ENCODE measurements at regions not wholly inside any gene's neighbourhood (a gene's known extent, or its start where the extent isn't known, plus 50 kb on each side); places are given as distances from the start of the nearest gene placed in this dataset.
"Not testable (repeated sequence)": the region's sequence is repeated elsewhere in the genome, so short reads cannot be mapped to it uniquely, and the experiment has no call there.

DNA sequence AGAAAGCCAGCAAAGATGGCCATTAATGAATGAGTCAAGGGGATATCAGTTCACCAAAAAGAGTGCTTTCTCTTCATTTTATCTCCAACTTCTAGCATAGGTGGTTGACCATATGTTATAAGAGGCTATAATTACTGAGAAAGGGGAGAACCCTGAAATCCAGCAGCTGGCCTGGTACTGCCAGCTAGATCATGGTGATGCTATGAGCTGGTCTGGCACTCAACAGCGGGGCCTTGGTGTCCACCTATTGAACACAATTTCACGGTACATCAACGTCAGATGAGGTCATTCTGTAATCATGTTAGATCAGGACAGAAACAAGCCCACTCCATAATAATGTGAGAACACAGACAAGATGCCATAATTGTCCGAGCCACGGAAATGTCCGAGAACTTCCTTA lies 1644.8 kb upstream of the PCDH7 start:
- DNase-seq (ENCODE audit: low read depth in 2 of 2), result no peak

DNA sequence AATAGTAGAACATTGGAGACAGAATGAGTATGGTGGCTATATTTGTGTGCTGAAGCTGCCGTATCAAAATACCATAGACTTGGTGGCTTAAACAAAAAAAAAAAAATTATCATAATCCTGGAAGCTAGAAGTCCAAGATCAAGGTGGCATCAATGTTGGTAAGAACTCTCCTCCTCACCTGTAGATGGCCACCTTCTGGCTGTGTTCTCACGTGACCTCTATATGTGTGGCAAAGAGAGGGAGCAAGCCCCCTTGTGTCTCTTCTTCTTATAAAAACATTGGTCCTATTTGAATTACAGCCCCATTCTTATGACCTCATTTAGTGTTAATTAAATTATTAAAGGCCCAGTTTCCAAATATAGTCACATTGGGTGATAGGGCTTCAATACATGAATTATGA lies 1640.9 kb upstream of the PCDH7 start:
- no peak for DNase-seq (ENCODE audit: low read depth in 2 of 2)

DNA sequence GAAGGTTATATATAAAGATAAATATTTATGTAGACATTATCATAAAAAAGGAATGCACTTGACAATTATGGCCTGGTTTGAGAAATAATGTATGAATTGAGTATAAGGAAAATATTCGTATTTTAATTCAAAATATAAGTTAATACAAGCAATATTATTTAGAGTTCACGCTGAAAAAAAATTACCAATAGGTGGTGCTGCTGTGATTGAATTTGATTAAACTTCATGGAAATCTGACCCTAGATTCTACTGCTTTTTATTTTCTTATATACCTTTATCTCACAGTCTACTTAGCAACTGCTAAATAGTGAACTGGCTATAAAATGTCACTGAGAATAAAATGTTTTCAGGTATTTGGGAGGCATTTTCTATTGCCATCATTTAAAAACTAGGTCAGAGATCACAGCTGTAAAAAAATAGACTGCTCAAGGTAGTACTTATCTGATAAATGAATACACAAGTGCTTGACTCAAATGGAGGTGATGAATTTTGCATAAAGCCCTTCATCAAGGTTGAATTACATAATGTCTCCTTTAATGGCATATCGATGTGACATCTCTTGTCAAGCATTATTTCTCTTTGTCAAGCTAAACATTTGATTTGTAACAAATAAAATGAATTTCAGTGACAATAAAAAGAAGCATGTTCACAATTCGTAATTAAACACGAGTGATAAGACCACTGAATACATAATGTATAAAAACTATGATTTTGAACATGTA lies 1638.8 kb upstream of the PCDH7 start:
- DNase-seq (ENCODE audit: low read depth in 2 of 2), result no peak

DNA sequence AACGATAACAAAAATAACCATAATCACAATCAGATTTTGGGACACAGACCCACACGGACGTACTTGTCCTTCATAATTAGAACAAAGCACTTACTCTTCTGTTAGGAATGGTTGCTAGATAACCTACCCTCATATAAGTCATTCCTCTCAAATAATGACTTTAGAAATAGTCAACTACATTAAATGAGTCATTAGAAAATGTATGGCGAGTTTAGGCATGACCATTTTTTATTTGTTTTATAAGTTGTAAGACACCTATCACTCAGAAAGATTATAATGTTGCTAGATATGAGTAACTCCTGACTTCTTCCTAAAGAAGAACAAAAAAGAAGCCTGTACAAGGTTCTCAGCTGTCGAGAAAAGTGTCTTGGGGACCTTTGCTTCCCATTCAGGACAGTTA lies 1637.5 kb upstream of the PCDH7 start:
- DNase-seq (ENCODE audit: low read depth in 2 of 2), result no peak

DNA sequence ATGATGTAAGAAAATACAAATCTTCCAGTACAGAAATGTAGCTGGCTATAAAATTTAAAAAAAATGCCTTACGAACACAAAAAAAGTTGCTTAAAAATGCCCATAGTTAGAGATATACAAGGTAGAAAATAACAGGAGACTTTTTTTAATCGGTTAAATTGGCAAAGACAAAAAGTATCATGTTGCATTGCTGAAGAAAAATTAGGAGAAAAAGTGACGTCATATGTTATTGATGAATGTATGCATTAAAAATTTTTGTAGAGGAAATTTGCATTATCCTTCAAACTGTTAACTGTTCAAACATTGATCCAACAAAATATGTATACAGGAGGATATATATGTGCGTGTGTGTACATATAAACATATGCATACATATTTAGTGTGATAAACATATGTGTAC lies 1634.4 kb upstream of the PCDH7 start:
- no peak for DNase-seq (ENCODE audit: low read depth in 2 of 2)

DNA sequence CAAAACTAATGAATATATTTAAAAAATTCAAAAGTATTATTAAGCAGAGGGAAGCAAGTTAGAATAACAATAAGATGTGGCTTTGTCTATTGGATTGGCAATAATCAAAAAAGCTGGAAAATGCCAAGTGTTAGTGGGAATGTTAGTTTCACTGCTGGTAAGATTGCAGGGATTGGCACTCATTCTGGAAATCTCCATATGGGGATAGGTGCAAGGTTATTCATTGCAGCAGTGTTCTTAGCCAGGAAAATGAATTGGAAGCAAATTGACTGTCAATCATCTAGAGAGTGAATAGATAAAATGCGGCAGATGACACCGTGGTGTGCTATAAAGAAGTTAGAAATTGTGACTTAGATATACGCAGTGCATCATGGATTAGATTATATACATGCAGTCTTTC lies 1615.5 kb upstream of the PCDH7 start:
- DNase-seq (ENCODE audit: low read depth in 2 of 2), result no peak

DNA sequence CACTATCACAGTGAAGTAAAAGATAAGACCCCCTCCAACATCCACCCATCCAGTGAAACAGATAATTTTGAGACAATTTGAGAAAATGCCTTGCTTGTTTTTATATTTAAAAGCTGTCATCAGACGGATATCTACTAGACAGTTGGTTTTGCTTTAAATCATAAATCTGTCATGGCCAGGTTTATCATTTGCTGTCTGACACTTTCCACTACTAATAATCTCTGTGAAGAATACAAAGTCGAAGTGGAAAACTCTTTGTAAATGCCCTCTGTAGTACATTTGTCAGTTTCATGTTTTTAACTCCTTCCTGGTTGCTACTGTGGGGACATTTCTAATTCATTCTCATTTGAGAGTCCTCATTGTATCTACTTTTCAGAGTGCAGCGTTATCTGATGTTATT lies 1606.2 kb upstream of the PCDH7 start:
- no peak for DNase-seq (ENCODE audit: low read depth in 2 of 2)

DNA sequence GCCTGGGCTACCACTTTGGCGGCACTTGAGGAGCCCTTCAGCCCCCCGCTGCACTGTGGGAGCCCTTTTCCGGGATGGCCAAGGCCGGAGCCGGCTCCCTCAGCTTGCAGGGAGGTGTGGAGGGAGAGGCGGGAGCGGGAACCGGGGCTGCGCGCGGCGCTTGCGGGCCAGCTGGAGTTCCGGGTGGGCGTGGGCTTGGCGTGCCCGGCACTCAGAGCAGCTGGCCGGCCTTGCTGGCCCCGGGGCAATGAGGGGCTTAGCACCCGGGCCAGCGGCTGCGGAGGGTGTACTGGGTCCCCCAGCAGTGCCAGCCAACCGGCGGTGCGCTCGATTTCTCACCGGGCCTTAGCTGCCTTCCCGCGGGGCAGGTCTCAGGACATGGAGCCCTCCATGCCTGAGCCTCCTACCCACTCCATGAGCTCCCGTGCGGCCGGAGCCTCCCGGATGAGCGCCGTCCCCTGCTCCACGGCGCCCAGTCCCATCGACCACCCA lies 1602.9 kb upstream of the PCDH7 start:
- DNase-seq (ENCODE audit: low read depth in 2 of 2), result not testable (repeated sequence)

DNA sequence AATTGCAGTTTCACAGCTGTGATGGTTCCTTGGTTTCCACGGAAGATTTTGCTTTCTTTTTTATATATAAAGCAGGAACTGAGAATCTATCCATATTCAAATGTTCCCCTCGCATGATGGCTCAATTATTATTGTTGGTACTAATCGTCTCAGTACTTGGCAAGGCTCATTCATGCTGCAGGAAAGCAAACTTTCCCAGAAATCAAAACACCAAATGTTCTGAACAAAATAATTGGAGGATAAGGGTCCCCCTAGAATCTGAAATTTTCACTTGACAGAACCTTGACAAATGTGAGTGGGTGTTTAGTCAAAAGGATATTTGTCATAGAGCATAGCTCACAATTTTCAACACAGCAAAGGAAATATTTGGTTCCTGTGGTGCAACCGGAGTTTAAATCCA lies 1598.6 kb upstream of the PCDH7 start:
- no peak for DNase-seq (ENCODE audit: low read depth in 2 of 2)

DNA sequence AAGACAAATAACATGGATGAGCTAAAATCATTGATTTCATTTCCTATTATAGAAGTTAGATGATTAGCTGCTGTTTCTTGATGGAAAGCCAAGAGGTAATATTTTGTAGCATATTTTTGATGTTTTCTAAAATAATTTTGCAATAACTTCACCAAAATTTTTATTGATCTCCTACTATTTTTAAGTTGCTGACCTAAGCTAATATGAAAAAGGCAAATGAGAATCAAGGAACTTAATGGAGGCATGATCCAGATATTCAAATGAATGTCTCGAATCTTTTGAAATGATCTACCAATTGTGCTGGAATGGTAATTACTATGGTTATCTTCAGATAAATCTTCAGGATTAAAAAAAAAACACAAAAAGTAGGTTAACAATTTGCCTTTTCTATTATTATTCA lies 1591.4 kb upstream of the PCDH7 start:
- DNase-seq (ENCODE audit: low read depth in 2 of 2), result no peak

DNA sequence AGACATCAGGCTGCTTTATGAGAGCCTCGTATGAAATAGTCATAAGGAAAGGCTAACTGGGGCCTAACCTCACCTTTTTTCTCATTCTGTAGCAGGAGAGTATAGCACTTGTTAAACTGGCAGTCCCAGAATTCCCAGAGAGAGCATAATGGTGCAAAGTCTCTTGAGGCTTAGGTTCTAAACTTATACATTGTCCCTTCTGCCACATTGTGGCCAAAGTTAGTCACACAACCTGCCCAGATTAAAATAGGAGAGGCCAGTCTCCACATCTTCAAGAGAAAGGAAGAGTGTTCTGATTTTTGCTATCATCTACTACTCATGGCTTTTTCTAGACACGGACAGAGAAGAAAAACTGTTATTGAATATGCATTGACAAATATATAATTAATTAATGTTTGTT lies 1588.9 kb upstream of the PCDH7 start:
- DNase-seq (ENCODE audit: low read depth in 2 of 2), result no peak

DNA sequence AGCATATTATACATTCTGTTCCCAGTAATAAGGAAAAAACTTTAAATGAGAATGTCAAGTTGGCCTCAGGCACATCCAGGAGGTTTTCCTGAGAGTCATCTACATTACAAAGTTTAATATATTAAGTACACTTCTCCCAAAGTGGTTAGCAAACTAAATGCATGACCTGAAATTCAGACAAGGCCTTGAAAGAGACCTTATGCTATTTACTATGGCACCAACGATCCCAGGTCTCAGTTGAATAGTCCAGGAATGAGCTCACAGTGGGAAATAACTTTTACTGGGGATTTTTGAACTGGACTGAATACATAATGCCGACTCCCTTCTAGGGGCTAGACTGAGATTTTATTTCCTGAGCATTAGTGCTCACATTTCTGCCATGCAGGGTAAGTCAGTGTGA lies 1577.5 kb upstream of the PCDH7 start:
- no peak for DNase-seq (ENCODE audit: low read depth in 2 of 2)

DNA sequence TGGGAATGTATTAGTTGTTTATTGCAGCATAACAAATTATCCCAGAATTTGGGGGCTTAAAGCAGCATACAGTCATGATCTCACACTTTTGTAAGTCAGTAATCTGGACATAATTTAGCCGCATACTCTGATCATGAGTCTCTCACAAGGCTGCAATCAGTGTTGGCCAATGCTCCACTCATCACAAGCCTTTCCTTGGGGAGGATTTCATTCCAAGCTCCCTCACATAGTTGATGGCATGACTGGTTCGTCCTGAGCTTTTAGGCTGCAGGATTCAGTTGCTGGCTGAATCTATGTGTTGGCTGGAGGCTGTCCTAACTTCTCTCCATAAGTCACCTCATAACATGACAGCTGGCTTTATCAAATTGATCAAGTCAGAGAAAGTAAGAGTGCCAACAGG lies 1568.6 kb upstream of the PCDH7 start:
- no peak for DNase-seq (ENCODE audit: low read depth in 2 of 2)

DNA sequence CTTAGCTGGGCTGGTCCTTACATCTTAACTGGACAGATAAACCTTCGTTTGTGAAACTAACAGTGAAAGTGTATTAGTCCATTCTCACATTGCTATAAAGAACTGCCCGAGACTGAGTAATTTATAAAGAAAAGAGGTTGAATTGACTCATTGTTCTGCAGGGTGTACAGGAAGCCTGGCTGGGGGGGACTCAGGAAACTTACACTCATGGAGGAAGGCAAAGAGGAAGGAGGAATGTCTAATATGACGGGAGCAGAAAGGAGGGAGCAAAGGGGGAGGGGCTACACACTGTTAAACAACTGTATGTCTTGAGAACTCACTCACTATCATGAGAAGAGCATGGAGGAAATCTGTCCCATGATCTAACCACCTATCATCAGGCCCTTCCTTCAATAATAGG lies 1566.5 kb upstream of the PCDH7 start:
- DNase-seq (ENCODE audit: low read depth in 2 of 2), result no peak

DNA sequence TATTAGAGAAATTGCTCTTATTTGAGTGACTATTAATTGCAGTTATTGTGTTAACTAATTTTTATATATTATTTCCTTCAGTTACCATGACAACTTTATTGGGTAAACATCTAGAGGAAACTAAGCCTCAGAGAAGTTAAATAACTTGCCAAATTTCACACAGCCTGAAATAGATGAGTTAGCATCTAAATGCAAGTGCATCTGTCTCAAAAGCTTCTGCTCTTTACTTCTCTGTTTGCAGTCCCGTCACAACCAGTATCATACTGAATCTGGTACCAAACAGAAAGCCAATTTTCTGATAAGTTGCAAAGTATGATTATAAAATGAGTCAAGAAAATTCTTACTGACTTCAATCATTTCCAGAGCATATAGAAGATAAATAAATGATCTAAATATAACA lies 1544.9 kb upstream of the PCDH7 start:
- DNase-seq (ENCODE audit: low read depth in 2 of 2), result no peak

DNA sequence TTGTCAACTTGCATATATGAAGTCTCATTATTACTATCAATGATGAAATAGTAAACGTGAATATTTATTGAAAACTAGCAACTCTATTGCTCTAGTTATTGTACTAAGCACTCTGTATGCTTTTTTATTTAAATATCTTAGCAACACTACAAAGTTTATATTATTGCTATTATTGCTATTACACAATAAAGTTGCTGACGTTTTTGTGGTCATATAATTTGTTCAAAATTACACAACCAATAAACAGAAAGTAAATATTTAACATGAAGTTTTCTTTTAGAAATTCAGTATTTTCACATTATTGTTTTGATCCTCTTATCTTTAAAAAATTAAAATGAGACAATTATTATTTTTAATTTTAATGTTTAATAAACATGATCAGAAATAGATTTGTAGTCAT lies 1521.1 kb upstream of the PCDH7 start:
- DNase-seq (ENCODE audit: low read depth in 2 of 2), result no peak

DNA sequence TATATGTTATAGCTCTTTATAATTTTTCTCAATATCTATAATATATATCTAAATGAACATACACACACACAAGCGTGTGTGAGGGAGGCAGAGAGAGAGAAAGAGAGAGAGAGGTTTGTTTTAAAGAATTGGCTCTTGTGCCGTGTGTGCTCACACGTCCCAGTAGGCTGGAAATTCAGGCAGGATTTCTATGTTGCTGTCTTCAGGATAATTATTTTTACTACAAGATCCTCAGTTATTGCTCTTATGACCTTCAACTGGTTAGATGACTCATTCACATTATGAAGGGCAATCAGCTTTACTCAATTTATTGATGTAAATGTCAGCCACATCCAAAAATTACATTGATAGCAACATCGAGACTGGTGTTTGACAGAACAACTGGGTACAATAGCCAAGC lies 1520.7 kb upstream of the PCDH7 start:
- no peak for DNase-seq (ENCODE audit: low read depth in 2 of 2)

DNA sequence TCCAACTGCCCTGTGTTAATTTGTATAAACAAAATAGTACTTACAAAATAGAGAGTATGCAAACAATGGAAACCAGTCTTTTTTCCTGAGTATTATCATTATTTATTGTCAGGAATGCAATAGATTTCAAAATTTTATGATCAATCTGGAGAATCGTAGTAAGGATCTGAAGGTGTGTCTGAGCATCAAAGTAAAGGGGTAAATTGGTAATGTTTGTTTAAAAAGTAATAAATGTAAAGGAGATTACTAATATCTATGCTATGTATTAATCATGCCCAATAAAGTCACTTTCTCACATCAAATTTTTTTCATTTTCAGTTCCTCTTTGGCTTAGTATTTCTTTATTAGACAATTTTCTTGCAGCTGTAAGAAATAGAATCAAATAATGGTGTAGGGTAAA lies 1507.1 kb upstream of the PCDH7 start:
- no peak for DNase-seq (ENCODE audit: low read depth in 2 of 2)

DNA sequence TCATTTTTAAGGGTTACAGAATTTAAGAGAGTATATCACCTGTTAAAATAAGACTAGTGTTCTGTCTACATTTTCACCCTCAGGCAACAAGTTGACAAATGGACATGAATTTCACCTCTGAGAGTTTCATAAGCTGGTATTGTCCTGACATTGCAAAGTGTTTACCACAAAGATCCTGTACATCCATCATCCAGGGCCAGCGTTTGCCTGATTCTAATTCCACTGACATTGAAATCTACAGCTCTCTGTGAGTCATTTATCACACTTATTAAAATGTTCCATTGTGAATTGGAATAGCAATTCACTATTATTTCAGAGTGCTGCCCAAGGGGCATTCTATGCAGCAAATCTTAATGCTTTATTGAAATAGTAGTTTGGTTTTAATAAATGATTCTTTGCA lies 1499.4 kb upstream of the PCDH7 start:
- no peak for DNase-seq (ENCODE audit: low read depth in 2 of 2)

DNA sequence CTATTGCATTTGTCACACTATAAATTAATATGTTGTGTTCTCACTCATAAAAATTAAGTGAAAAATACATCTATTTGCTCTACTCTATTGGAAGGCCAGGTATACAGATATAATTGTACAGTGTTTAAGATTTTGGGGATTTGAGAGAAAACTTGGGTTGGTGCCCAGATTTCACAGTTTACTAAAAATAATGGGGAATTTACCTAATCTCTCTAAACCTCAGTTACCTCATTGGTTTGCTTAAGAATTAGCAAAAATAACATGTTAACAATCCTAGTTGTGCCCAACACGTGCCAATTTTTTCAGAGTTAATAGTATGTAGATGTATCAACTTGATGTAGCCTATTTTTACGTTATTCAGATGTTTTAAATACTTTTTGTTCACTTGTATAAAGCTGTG lies 1495.3 kb upstream of the PCDH7 start:
- no peak for DNase-seq (ENCODE audit: low read depth in 2 of 2)

DNA sequence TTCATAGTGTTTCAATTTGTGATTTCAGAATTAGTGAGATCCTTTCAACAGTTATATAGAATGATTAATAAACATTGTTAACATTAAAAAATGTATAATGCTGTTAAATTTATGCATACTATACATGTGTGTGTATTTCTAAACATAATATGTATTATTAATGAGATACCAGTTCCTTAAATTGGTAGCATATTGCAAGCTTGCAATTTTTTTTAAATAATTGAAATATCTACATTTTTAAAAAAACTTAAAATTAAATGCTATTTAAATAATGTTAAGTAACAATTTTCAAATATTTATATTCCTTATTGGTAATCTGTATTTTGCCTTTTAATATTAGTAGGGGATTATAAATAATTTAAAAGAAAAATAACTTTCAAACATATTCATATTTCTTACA lies 1479.5 kb upstream of the PCDH7 start:
- no peak for DNase-seq (ENCODE audit: low read depth in 2 of 2)

DNA sequence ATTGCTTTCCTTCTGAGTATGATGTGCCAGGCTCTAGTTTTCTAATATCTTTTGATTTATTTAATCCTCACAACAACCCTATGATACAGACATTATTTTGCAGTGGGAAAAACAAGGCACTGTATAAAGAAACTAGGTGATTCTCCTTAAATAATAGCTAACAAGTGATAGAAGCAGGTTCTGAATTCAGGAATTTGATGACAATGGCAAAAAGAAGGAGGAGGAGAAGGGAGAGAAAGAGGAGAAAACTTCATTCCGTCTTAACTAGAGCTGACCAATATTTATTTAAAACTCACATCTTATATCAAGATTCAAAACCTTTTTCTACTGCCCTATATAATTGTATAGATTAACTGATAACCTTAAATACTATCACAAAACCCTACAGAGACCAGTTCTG lies 1477.1 kb upstream of the PCDH7 start:
- no peak for DNase-seq (ENCODE audit: low read depth in 2 of 2)

DNA sequence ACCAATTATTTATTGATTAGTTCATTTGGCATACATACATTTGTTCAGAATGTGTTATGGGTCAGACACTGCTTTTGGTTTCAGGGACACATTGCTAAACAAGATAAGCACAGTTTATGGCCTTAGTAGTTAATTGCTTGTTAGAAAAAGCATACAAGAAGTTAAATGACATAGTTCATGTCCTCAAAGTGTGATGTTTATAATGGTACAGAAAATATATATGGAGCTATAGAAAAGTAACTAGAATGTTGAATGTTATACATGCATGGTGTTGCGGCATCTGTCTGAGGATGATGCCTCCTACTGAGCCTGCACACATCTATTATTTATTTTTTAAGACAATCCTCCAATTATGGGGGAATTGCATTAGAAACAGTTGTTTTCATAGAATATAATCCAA lies 1476.3 kb upstream of the PCDH7 start:
- no peak for DNase-seq (ENCODE audit: low read depth in 2 of 2)

DNA sequence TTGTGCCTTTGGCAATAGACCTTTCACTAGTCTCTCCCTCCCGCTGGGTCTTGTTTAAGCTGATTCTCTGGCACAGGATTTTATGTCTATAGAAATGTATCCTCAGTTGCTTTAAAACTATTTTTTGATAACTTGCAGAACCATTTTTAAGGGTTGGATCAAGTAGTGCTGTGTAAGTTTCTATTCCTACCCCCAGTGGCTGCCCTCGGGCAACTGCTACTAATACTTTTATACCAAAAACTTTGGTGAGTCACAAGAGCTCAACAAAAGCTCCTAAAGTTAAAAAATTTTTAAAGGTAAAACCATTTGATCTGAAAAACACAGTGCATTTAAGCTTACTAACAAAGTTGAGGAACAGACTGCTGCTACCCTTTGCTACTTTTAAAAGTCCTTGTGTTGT lies 1460.6 kb upstream of the PCDH7 start:
- no peak for DNase-seq (ENCODE audit: low read depth in 2 of 2)
